Calu3 (cell line): ENCODE measurements at regions not wholly inside any gene's neighbourhood (a gene's known extent, or its start where the extent isn't known, plus 50 kb on each side); places are given as distances from the start of the nearest gene placed in this dataset.

Source experiments
- BruUV-seq: library from RNA; stranded (reverse); fragments of 400-500 nt; replicated peaks from 2 replicates; lab custom pipeline; 2021; lab: Mats Ljungman, UMichigan
- CTCF ChIA-PET: fragments of 300-600 bp; sonication (Branson Sonifier 250); formaldehyde crosslinking; loops from one replicate; lab custom pipeline; 2022; ENCODE audit warnings: antibody characterized with exemption; lab: Charles Lee
- DNase-seq: peaks from one replicate; pipeline ENCODE4 v3.0.0; 2022
- H3K27ac Mint-ChIP-seq: one replicate; pipeline ENCODE4 v1.8.0; 2022; ENCODE audit warnings: mixed read lengths; ENCODE audit not compliant: unreplicated experiment
- H3K27me3 Mint-ChIP-seq: one replicate; pipeline ENCODE4 v1.8.0; 2022; ENCODE audit warnings: mixed read lengths; ENCODE audit not compliant: unreplicated experiment
- H3K36me3 Mint-ChIP-seq: one replicate; pipeline ENCODE4 v1.8.0; 2022; ENCODE audit warnings: mild to moderate bottlenecking, moderate library complexity, mixed read lengths; ENCODE audit not compliant: insufficient read depth, unreplicated experiment
- H3K4me1 Mint-ChIP-seq: one replicate; pipeline ENCODE4 v1.8.0; 2022; ENCODE audit warnings: mild to moderate bottlenecking, low read depth, mixed read lengths; ENCODE audit not compliant: unreplicated experiment
- H3K4me3 Mint-ChIP-seq: one replicate; pipeline ENCODE4 v1.8.0; 2022; ENCODE audit warnings: mild to moderate bottlenecking, low read depth, moderate library complexity, mixed read lengths; ENCODE audit not compliant: unreplicated experiment
- H3K9me3 Mint-ChIP-seq: one replicate; pipeline ENCODE4 v1.8.0; 2022; ENCODE audit warnings: low read depth, mixed read lengths; ENCODE audit not compliant: unreplicated experiment
- CTCF ChIP-seq: fragments of 200-600 bp; IDR thresholded peaks from one replicate; pipeline ENCODE4 v1.8.0; 2022; ENCODE audit warnings: antibody characterized with exemption; ENCODE audit not compliant: unreplicated experiment
- intact Hi-C: fragments of 100-400 bp; cut with micrococcal nuclease; formaldehyde crosslinking; loops from one replicate; pipeline ENCODE4 v1.10.0; 2022; ENCODE audit not compliant: unreplicated experiment

- Mint-ChIP-seq H3K27me3 (no peaks in the 10 kb centered on the region), H3K4me3 (no peak overlapping the region), H3K4me1 (no peaks in the 10 kb centered on the region), H3K9me3 (no peaks in the 10 kb centered on the region), H3K36me3 (no peaks in the 10 kb centered on the region), H3K27ac (no peak overlapping the region)
- CTCF ChIA-PET: no interaction called here
- TF ChIP-seq CTCF: no peak
- DNase-seq: no peak
- intact Hi-C loops: no loop called here
- BruUV-seq: no TSS peak
Measured at GRCh38 chr4:106718548-106718947, 317.6 kb downstream of the DKK2 start.

- no peaks in the 10 kb centered on the region for H3K4me1 Mint-ChIP-seq
- intact Hi-C loops: no loop called here
- CTCF ChIA-PET: no interaction called here
- H3K27me3 Mint-ChIP-seq: no peaks in the 10 kb centered on the region
- no peak overlapping the region for H3K4me3 Mint-ChIP-seq
- no peak overlapping the region for H3K27ac Mint-ChIP-seq
- H3K36me3 Mint-ChIP-seq: no peaks in the 10 kb centered on the region
- no peaks in the 10 kb centered on the region for H3K9me3 Mint-ChIP-seq
- TF ChIP-seq CTCF: no peak
- DNase-seq: no peak
- BruUV-seq: no TSS peak
Measured at GRCh38 chr4:106717091-106717490, 319.0 kb downstream of the DKK2 start.

GRCh38 chr4:106715825-106716224 lies 320.3 kb downstream of the DKK2 start:
- BruUV-seq: no TSS peak
- DNase-seq: no peak
- CTCF ChIA-PET: no interaction called here

GRCh38 chr4:106708464-106708816 lies 327.7 kb downstream of the DKK2 start:
- Mint-ChIP-seq H3K36me3 (no peaks in the 10 kb centered on the region), H3K9me3 (no peaks in the 10 kb centered on the region), H3K27me3 (no peaks in the 10 kb centered on the region), H3K27ac (no peak overlapping the region), H3K4me3 (no peak overlapping the region), H3K4me1 (peaks cover 13% of the 10 kb centered on the region)
- CTCF ChIA-PET: no interaction called here
- no peak for DNase-seq
- TF ChIP-seq CTCF: no peak
- intact Hi-C loops: no loop called here
- BruUV-seq: no TSS peak

More at GRCh38 chr4:106715825-106716224, 320.3 kb downstream of the DKK2 start:
- TF ChIP-seq CTCF: no peak
- intact Hi-C loops: no loop called here
- no peaks in the 10 kb centered on the region for H3K36me3 Mint-ChIP-seq
- no peaks in the 10 kb centered on the region for H3K9me3 Mint-ChIP-seq
- no peaks in the 10 kb centered on the region for H3K27me3 Mint-ChIP-seq
- H3K27ac Mint-ChIP-seq: no peak overlapping the region
- no peak overlapping the region for H3K4me3 Mint-ChIP-seq
- no peaks in the 10 kb centered on the region for H3K4me1 Mint-ChIP-seq
